ENCODE measurements at regions not wholly inside any gene's neighbourhood (a gene's known extent, or its start where the extent isn't known, plus 50 kb on each side); places are given as distances from the start of the nearest gene placed in this dataset.
"Not testable (repeated sequence)": the region's sequence is repeated elsewhere in the genome, so short reads cannot be mapped to it uniquely, and the experiment has no call there.

DNA sequence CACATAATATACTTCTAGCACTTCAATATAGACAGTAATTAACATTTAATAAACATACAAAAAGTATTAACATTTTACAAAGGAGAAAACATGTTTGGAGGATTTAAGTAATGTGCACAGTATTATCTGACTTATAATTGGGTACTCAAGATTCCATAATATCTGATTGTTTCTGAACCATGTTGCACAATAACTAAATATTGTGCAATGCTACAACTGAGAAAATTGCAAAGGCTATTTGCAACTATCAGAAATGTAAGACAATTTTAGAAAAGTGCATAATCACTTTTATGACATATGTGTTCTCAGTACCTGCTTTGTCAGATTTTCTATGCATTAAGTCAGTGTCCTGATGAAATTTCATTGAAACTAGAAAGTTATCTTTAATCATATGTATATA lies 934.6 kb downstream of the SOCS6 start:
- TF ChIP-seq, protein P1, sequence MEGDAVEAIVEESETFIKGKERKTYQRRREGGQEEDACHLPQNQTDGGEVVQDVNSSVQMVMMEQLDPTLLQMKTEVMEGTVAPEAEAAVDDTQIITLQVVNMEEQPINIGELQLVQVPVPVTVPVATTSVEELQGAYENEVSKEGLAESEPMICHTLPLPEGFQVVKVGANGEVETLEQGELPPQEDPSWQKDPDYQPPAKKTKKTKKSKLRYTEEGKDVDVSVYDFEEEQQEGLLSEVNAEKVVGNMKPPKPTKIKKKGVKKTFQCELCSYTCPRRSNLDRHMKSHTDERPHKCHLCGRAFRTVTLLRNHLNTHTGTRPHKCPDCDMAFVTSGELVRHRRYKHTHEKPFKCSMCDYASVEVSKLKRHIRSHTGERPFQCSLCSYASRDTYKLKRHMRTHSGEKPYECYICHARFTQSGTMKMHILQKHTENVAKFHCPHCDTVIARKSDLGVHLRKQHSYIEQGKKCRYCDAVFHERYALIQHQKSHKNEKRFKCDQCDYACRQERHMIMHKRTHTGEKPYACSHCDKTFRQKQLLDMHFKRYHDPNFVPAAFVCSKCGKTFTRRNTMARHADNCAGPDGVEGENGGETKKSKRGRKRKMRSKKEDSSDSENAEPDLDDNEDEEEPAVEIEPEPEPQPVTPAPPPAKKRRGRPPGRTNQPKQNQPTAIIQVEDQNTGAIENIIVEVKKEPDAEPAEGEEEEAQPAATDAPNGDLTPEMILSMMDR (IDR thresholded peaks at IDR 0.05): no peak
- no peaks in the 10 kb centered on the region for H3K36me3 ChIP-seq
- no peak for DNase-seq
- no peak overlapping the region for H3K4me3 ChIP-seq
- ATAC-seq: no peak
- H3K27me3 ChIP-seq (ENCODE audit: low read depth): no peaks in the 10 kb centered on the region
- H3K9me3 ChIP-seq: no peaks in the 10 kb centered on the region
- H3K4me1 ChIP-seq: no peaks in the 10 kb centered on the region
- intact Hi-C loops (cut with DNase I): no loop called here
- H3K27ac ChIP-seq: no peak overlapping the region

DNA sequence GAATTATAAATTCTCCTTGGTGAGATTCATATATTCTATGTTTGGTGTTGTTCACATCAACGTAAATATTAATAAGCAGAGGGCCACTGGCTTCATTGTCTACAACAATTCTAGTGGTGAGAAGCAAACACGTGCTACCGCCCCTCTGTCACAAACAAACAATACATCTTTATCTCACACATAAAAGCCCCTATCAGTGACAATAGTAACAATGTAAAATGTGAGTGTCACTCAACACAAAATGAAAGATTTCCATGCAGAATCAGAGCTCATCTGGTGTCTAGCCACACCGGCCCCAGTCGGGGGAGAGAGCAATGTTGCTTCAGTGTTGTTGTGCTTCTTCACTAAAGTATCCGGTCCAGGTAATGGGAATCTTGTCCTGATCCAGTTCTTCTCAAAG lies 932.6 kb downstream of the SOCS6 start:
- DNase-seq: no peak
- intact Hi-C loops (cut with DNase I): no loop called here

DNA sequence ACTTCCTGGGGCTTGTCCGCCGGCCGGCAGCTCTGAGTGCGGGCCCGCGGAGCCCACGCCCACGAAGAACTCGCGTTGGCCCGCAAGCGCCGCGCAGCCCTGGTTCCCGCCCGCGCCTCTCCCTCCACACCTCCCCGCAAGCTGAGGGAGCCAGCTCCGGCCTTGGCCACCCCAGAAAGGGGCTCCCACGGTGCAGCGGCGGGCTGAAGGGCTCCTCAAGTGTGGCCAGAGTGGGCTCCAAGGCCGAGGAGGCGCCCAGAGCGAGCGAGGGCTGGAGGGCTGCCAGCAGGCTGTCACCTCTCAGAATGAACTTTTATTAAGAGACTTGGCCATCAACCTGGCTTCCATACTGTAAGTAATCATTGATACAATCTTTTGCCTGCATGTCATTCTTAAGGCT lies 923.9 kb downstream of the SOCS6 start:
- H3K9me3 ChIP-seq; H3K4me1 ChIP-seq; H3K27me3 ChIP-seq (ENCODE audit: low read depth); H3K36me3 ChIP-seq; intact Hi-C loops (cut with DNase I); DNase-seq; H3K4me3 ChIP-seq; ATAC-seq; H3K27ac ChIP-seq: not testable (repeated sequence)

More for the DNA sequence above, 932.6 kb downstream of the SOCS6 start:
- no peaks in the 10 kb centered on the region for H3K9me3 ChIP-seq
- TF ChIP-seq, protein P1 (IDR thresholded peaks at IDR 0.05): no peak
- H3K4me3 ChIP-seq: no peak overlapping the region
- H3K27ac ChIP-seq: no peak overlapping the region
- H3K27me3 ChIP-seq (ENCODE audit: low read depth): no peaks in the 10 kb centered on the region
- H3K36me3 ChIP-seq: no peaks in the 10 kb centered on the region
- no peaks in the 10 kb centered on the region for H3K4me1 ChIP-seq
- no peak for ATAC-seq

DNA sequence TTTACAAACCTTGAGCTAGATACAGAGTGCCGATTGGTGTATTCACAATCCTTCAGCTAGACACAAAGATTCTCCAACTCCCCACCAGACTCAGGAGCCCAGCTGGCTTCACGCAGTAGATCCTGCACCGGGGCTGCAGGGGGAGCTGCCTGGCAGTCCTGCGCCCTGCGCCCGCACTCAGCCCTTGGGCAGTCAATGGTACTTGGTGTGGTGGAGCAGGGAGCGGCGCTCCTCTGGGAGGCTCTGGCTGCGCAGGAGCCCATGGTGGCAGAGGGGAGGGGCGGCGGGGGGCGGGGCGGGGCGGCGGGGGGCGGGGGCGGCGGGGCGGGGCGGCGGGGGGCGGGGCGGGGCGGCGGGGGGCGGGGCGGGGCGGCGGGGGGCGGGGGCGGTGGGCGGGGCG lies 923.4 kb downstream of the SOCS6 start:
- intact Hi-C loops (cut with DNase I): no loop called here
- no peak for ATAC-seq
- DNase-seq: no peak
- no peaks in the 10 kb centered on the region for H3K4me1 ChIP-seq
- no peak overlapping the region for H3K4me3 ChIP-seq
- no peaks in the 10 kb centered on the region for H3K27me3 ChIP-seq (ENCODE audit: low read depth)
- TF ChIP-seq, protein P1 (IDR thresholded peaks at IDR 0.05): no peak
- H3K9me3 ChIP-seq: no peaks in the 10 kb centered on the region
- no peak overlapping the region for H3K27ac ChIP-seq
- H3K36me3 ChIP-seq: no peaks in the 10 kb centered on the region

DNA sequence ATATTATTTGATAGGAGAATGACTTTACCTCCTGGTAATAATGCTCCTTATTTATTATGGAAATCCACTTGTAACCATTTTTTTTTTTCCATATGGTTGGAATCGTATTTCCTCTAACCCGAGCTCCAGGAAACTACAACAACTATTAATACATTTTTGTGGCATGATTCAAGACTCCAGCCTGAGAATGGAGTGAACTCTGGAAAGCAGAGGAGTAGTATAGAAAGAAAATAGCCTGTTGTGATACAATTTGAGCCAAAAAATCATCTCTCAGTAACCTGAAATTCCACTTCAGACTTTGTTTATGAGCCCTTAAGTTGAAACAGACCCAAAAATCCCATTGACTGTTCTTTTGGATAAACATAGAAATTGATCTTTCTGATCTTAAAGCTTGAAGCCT lies 921.1 kb downstream of the SOCS6 start:
- intact Hi-C loops (cut with DNase I): no loop called here
- ATAC-seq (no peak), DNase-seq (no peak)
- no peaks in the 10 kb centered on the region for H3K27me3 ChIP-seq (ENCODE audit: low read depth)
- H3K27ac ChIP-seq: no peak overlapping the region
- H3K4me3 ChIP-seq: no peak overlapping the region
- TF ChIP-seq, protein P1 (IDR thresholded peaks at IDR 0.05): no peak
- H3K9me3 ChIP-seq: no peaks in the 10 kb centered on the region
- H3K36me3 ChIP-seq: no peaks in the 10 kb centered on the region
- H3K4me1 ChIP-seq: no peaks in the 10 kb centered on the region

DNA sequence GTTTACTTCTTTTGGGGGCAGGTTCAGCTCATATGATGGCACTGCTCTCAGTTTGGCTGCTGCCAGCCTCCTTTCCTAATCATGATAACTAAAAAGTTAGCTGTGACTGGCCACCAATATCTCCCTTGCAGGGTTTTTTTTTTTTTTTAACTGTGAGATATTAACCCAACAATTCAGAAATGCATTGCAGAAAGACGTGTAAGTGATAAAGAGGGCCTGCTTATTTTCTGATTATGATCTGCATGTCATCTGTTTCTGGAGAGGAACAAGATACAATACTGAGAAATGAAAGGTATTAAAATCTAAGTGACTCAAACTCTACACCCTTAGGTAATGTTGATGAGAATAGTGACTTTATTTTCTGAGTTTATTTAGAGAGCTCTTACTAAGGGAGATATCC lies 905.6 kb downstream of the SOCS6 start:
- no peak overlapping the region for H3K4me3 ChIP-seq
- no peaks in the 10 kb centered on the region for H3K4me1 ChIP-seq
- DNase-seq (no peak), ATAC-seq (no peak)
- TF ChIP-seq, protein P1 (IDR thresholded peaks at IDR 0.05): no peak
- H3K9me3 ChIP-seq: no peaks in the 10 kb centered on the region
- intact Hi-C loops (cut with DNase I): no loop called here
- H3K36me3 ChIP-seq: no peaks in the 10 kb centered on the region
- no peaks in the 10 kb centered on the region for H3K27me3 ChIP-seq (ENCODE audit: low read depth)
- H3K27ac ChIP-seq: no peak overlapping the region

All from lower lobe of right lung (tissue), 2 donors.